Fibroblast of skin of left quadriceps (primary cell): ENCODE measurements at regions not wholly inside any gene's neighbourhood (a gene's known extent, or its start where the extent isn't known, plus 50 kb on each side); places are given as distances from the start of the nearest gene placed in this dataset.
A peak's percentile ranks its signal among the peaks of the same experiment; 100 is the strongest.

Source experiments
- DNase-seq, 2 experiments: peaks; one replicate each; pipeline ENCODE4 v3.0.0-alpha.2; 2013; ENCODE audit warnings: low read depth in 2 of 2

DNA sequence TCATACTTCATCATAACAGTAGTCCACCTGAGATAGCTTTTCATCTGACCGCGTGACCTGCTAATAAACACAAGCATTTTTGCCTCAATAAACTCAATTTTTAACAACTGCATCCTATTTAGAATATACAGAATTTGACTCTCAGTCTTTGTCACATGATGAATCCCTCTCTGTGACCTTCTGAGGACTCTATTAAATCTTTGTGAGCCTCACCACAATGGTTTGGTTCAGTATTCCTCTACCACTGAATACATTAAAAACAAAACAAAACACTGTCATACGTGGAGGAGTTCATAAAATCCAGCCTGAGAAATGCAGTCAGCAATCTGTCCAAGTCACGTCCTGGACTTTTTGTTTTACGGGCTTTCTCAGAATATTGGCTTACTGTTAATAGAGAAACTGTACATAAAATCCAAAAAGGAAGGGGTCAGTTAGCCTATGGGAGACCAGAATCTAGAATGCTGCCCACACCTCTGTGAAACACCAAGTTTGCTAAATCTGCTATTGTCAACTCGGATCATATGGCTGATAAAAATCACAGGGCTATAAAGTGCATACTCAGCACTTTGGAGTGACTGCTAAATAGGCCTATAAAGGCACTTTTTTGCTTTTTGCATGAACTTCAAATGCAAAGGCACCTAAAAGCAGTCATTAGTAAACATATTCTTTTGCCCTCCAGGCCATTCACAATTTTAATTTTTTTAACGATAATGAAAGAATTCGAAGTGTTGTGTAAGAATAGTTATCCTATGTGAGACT is 190.3 kb upstream of the HDDC2 start:
- DNase-seq, result no peak

DNA sequence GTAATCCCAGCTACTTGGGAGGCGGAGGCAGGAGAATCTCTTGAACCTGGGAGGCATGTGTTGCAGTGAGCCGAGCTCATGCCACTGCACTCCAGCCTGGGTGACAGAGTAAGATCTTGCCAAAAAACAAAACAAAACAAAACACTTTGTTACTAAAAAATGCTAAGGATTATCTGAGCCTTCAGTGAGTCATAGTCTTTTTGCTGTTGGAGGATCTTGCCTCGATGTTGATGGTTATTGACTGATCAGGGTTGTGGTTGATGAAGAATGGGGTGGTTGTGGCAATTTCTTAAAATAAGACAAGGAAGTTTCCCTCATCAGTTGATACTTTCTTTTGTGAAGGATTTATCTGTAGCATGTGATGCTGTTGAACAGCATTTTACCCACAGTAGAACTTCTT is 196.8 kb upstream of the HDDC2 start:
- DNase-seq, result no peak

DNA sequence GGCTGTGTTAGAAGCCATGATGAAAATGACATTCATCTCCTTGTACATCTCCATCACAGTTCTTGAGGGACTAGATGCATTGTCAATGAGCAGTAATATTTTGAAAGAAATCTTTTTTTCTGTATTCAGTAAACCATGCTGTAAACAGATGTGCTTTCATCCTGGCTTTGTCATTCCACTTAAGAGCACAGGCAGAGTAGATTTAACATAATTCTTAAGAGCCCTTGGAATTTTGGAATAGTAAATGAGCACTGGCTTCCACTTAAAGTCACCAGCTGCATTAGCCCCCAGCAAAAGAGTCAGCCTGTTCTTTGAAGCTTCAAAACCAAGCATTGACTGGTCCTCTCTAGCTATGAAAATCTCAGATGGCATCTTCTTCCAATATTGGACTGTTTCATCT is 197.8 kb upstream of the HDDC2 start:
- no peak for DNase-seq

DNA sequence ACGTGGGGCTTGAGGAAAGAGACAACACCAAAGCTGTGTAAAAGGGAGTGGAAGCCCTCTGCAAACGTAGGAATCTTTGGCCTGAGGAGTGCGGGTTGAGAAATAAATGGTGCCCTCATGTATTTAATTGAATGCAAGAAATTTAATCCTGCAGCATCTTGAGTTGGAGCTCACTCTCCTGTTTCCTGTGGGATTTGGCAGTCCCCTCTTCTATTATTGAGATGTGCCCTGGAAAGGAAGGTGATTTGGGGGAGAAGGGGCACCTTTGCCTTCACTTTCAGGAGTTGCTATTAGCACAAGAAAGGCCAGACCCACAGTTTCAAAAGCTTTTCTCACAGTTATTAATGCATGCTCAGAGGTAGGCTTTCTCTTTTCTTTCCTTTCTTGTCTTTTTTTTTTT is 201.4 kb upstream of the HDDC2 start:
- no peak for DNase-seq

DNA sequence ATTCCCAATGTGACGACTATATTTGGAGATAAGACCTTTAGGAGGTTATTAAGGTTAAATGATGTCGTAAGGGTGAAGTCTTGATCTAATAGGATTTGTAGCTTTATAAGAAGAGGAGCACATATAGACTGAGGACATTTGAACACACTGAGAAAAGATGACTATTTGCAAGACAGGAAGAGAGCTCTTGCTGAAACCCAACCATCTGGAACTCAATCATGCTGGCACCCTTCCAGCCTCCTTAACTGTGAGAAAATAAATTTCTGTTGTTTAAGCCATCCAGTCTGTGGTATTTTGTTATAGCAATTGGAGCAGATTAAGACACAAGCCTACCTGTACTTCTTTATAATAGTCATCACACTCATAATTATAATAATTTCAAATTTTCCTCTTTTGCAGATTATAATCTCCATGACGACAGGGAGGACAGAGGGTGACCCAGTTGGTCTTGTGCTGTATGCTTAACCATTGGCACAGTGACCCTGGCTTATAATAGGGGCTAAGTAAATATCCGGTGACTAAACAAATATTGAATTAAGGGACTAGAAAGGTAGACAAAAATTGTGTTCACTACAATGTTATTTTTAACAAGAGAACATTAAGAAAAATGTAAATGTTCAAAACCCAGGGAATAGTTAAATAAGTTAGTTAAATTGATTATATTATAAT is 206.4 kb upstream of the HDDC2 start:
- DNase-seq, result peak; percentile 30 to 35

DNA sequence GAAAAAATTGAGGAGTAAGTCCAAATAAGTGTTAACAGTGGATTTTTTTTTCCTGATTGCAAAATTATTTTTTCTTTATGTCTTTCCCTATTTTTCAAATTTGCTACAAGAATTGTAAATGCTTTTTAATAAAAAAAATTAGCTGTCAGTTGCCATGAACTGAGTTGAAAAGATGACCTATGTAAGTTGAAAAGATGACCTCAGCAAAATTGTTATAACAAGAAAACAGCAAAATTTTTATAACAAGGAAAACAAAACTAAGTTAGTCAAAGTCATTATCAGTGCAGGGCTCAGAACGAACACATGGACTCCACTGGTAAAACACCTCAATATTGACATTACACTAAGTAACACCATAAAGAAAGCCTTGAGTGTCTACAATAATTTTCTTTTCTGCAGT is 207.0 kb upstream of the HDDC2 start:
- no peak for DNase-seq

DNA sequence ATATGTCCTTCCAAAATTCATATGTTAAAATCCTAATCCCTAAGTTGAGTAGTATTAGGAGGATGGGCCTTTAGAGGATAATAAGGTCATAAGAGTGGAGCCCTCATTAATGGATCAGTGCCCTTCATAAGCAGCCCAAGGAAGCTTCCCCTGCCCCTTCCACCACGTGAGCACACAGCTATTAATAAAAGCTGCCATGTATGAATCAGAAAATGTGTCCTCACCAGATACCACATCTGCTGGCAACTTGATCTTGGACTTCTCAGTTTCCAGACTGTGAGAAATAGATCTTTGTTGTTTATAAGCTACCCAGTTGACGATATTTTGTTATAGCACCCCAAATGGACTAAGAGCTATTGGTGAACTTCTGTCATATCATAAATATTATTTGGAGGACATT is 207.7 kb upstream of the HDDC2 start:
- DNase-seq, result no peak

DNA sequence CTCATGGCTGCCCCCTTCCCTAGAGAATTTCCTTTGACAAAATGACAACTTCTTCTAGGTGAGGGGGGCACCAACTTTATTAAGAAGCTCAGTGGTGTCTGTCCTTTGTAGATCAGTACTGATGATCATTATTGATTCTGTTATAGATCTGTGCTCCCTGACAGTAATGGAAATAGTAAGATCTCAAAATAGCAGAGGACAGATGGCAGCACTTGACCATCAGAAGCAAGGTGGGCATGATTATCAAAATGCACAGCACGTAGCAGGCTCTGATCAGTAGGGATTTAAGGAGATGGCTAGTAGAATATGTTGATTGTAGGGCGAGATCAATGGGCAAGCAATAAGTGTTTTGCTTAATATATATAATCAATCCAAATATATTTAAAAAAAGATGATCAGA is 208.6 kb upstream of the HDDC2 start:
- no peak for DNase-seq

DNA sequence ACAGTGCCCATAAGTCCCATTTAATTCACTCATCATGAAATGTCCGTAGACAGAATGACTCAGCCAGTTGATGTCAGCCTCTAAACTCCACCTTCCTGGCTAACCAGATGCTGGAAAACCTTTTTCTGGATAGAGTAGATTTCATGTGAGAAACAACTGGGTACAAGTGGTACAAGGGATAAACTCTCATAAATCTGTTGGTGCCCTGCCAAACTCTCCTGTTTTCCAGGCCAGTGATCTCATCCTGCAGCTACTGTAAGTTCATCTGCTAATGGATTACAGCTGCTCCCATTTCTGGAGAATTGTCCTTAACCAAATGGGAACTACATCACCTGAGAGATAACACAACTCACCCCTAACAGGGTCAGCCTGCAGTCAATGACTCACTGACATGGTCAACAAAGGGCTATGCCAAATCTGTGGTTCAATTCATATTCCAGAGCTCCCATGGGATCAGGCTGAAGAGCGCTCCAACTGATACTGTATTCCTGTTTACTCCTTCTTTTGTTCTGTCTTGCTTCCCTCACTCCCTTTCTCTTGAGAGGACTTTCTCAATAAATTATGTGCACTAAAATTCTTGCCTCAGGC is 210.1 kb upstream of the HDDC2 start:
- peak; percentile 33 to 43 for DNase-seq

DNA sequence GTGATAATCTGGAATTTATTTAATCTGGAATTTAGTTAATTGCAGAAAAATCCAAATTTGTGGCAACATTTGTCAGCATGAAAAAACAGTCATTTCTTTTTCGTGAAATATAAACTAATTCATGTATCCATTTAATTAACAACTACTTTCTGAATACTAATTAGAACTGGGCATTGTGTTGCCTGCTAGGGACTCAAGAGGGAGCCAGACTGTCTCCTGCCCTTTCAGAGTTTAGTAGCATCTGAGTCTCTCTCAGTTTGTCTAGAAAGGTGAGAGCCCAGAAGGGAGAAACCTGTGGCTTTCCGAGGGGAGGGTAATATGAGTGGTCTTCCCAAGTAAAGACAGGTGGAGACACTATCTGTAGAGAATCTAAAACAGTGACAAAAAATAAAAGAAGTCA is 210.9 kb upstream of the HDDC2 start:
- no peak for DNase-seq

DNA sequence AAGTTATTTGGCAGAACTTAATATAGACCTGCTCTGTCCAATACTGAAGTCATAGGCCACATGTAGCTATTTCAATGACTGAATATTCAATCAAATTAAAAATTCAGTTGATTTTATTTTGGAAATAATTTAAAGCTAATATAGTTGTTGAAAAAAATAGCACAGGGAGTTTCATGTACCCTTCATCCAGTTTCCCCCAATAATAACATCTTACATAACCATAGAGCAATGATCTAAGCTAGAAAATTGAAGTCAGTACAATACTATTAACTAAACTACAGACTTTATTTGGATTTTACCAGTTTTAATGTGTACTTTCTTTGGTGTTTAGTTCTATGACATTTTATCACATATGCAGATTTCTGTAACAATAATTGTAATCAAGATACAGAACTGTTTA is 212.2 kb upstream of the HDDC2 start:
- DNase-seq, result no peak

DNA sequence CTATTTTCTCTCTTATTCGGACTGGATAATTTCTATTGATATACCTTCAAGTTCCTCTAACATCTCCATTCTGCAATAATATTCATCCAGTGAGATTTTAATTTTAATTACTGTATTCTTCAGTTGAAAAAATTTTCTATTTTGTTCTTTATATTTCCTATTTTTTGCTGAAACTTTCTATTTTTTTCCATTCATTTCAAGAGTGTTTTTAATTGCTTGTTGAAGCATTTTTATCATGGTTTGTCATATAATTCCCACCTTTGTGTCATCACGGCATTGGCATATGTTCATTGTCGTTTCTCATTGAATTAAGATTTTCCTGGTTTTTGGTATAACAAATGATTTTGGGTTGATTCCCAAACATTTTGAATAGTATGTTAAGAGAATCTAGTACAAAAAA is 214.9 kb upstream of the HDDC2 start:
- DNase-seq, result no peak

DNA sequence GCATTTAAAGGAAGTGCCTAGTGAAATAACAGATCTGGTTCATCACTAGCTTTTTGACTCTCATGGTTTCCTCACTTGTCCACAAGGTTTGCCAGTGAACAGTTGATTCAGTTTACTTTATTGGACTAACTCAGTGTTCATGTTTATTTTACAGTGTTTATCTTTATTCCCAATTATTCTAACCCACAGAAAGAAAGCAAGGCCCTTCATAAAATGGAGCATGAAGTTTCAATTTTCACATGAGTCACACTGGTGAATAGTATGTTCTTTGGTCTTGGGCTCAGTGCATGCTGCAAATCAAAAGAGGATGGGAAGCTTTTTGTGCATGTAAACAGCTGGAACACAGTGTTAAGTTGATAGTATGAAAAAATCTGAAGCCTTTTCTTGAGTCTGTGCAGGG is 217.6 kb upstream of the HDDC2 start:
- DNase-seq, result peak in 1 of 2 experiments; percentile 5

DNA sequence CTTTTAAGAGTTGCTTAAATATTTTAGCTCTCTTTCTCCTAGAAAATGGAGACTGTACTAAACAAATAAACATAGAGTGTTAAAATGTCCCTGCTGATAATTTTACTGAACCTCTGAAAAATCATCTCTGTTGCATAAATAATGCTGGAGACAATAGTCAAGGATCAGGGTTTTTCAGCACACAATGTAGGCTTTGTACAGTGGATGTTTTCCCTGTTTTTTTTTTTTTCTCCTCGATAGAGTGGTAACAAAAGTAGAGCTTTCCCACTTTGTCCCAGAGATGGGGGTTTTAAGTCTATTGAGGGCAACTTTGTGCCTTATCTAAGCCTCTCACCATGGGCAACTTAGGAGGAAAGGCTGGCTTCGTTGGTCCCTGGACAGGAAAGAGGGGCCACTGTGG is 222.6 kb upstream of the HDDC2 start:
- DNase-seq, result no peak

DNA sequence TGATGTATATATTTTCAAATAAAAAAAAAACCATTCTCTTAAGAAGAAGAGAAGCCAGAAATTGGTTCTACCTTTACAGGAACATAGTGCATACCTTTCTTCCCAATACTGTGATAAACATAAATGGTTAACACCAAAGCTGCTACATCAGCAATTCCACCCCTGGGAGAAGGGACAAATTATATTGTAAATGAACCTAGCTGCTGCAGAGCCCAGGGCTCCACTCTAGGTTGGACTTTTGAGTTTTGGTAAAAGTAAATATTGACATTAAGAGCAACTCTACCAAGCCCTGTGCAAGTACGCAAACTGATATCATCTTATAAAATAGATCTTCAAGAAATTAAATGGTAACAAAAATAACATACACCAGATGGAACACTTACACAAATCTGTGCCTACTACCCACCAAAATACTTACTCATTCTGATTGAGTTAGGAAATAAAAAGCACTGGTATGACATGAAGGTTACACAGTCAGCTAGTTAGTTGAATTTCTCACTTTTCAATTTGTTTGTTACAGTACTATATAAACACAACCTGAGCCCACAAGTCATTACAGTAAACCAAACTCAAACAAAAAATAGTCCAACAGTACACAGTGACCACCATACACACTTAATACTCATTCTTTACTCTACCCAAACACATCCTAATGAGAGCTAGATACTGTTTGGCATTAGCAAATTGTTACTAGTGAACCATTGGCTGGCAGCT is 223.3 kb upstream of the HEY2 start:
- no peak for DNase-seq

DNA sequence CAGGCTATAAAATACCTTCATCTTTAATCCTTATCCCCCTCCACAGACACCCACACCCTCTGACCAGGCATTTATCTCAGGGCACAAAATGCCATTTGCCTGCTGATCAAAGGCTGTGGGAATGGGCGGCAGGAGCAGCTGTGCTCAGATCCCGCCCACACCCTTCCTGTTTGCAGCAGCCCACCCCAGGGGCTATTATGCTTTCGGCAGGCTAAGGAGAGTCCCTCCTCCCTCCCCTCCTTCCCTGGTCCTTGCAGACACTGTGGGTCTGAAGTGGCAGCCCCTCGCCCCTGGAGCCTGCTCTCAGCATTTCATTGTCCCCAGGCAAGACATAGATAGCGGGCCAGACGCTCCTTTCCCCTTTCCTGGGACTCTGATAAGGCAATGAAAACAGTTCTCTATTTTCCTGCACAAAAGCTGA is 220.8 kb upstream of the HEY2 start:
- DNase-seq, result no peak

DNA sequence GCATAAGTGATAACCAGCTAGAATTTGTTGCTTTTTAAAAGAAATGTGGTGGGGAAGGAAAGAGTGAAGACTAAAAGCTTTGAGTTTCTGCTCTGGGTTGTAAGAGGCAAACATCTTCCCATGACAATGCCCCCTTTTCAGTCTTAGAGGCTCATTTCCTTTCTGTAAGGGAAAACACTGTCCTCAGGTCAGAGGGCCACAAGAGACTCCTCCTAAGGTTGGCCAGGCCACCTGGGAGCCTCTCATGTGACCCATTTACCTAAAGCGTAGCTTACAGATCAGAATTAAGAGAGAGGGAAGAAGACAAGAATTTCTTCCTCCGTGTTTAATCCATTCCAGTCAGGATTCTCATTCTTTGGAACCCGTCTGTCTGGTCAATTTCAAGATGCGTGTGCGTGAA is 220.4 kb upstream of the HEY2 start:
- DNase-seq, result no peak

DNA sequence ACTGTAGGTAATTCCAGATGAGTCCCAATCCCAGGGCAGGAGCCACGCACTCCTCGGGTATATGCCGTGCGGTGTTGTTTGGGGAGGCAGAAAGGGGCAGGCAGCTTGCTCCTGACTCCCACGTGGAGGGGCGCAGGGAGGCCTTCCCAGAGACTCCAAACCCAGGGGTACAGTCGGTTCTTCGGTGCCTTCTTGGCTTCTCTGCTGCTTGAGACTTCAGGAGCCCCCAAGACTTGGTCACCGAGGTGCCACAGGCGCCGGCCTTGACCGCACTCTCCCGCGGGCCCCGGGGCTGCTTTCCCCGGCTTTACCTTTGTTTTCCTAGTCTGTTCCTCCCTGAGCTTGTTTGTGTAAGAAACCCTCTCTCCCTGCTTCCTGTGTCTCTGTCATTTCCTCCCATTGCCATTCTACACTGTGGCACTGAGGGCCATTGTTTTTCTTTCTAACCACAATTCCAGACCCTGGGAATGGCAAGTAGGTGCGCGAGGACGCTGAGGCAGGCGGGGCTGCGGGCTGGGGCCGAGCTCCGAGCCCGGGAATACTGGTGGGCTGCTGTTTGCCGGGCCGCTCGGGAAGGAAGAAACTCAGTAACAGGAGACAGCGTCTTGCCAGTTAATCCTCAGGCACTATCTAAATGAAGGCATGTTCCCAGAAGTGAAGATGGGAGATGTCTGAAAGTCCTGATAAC is 215.6 kb upstream of the HEY2 start:
- no peak for DNase-seq

DNA sequence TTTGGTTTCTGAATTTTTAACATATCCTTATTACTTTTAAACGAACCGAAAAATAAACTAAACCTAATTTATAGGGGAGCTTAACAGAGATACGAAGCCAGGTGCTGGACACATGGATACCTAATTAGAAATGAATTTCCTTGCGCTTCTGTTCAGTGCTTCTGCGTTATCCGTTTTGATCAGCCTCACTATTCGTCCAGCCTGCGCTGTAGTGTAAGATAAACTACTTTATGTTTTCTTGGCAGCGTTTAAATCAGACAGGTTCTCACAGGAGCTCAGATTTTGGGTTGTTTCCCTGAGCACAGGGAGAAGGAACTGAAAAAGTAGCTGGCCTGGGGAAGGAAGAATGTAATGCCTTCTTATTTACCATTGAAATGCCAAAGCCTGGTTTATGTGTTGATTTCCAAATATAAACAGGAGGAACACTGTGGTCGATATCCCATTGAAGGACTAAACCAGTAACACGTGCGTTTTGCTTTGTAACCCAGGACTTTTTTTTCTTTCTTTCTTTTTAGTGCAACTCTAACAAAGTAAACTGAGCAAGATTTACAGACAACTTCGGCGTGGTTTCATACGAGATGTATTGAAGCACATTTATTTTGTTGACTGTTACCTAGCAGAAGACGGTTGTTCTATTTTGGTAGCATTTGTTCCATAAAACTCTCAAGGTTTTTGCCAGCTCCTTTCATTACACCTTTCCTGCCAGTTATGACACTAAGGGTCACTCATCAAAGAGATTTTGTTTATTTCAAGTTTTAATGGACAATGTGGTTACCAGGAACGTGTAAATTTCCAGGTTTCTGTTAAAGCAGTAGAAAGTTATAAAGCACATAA is 214.8 kb upstream of the HEY2 start:
- DNase-seq, result no peak

DNA sequence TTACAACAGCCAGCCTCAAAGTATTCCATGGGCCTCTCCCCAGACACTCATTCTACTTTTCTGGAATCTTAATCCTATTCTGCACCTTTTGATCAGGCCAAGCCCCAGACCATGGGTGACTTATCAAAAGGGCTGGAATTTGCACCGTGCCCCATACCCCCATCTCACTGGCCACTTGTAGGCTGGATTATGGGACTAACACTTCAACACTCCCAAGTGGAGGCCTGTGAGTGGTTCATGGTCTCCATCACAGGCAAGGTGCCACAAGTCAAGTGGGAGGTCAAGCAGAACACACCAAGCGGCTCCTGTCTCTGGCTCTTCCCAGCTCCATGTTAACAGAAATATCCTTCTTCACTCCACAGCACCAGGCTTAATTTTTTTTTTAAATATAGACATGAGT is 212.3 kb upstream of the HEY2 start:
- DNase-seq, result no peak

DNA sequence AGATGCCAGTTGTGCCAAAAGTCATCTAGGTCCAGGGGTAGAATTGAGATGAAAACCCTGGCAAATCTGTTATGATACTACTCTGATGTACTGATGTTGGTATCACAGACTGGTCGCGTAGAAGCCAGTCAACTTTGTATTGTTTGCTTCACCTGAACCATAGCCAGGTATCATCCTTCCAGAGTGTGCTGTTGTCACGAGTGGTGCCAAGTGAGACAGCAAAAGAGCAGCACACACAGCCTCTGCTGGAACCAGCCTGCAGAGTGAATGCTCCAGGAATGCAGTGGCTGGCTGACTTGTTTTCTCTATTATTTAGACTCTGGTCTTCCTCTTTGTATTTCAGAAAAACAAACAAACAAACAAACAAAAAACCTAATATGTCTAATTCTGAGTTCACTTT is 209.5 kb upstream of the HEY2 start:
- no peak for DNase-seq
